Vagina (tissue), 2 donors: ENCODE measurements at regions not wholly inside any gene's neighbourhood (a gene's known extent, or its start where the extent isn't known, plus 50 kb on each side); places are given as distances from the start of the nearest gene placed in this dataset.

Experiments
- DNase-seq, 2 donors: peaks; one replicate each; pipeline ENCODE4 v3.0.0-alpha.2; 2017; ENCODE audit errors: extremely low spot score in 2 of 2
- H3K27ac ChIP-seq: fragments of 200-600 bp; sonication (generic); one replicate; pipeline ENCODE4 v1.5.1; 2019
- H3K27me3 ChIP-seq: fragments of 200-600 bp; sonication (generic); one replicate; pipeline ENCODE4 v1.5.1; 2019
- H3K36me3 ChIP-seq, 2 donors: fragments of 200-600 bp; sonication (generic); one replicate each; pipeline ENCODE4 v1.5.1; 2017 to 2019
- H3K4me1 ChIP-seq: fragments of 200-600 bp; sonication (generic); one replicate; pipeline ENCODE4 v1.5.1; 2019
- H3K4me3 ChIP-seq, 2 donors: fragments of 200-600 bp; sonication (generic); 1 replicate in 1 of 2; 2 replicates in 1 of 2; pipeline ENCODE4 v1.5.1; 2016 to 2019
- H3K9me3 ChIP-seq: fragments of 200-600 bp; sonication (generic); one replicate; pipeline ENCODE4 v1.5.1; 2019
- CTCF ChIP-seq, 3 experiments: fragments of 450-650 bp in 2 of 3; fragments of 200-600 bp in 1 of 3; sonication (generic) in 1 of 3; IDR thresholded peaks; one replicate each; pipeline ENCODE4 v1.5.1; 2017 to 2019; ENCODE audit warnings: antibody characterized with exemption in 3 of 3, mild to moderate bottlenecking in 2 of 3, moderate library complexity in 2 of 3
- POLR2A ChIP-seq, 2 donors: fragments of 450-650 bp; IDR thresholded peaks; one replicate each; pipeline ENCODE4 v1.6.1; 2017; ENCODE audit warnings: antibody characterized with exemption in 2 of 2, mild to moderate bottlenecking in 2 of 2, moderate library complexity in 2 of 2
- POLR2AphosphoS5 ChIP-seq, 2 donors: sonication (generic); formaldehyde crosslinking; IDR thresholded peaks; one replicate each; pipeline ENCODE4 v1.9.0; 2017; ENCODE audit warnings: antibody characterized with exemption in 2 of 2, mild to moderate bottlenecking in 2 of 2, low read depth in 1 of 2; ENCODE audit not compliant: insufficient read depth in 1 of 2
- intact Hi-C: fragments of 100-400 bp; cut with DNase I; formaldehyde crosslinking; loops from one replicate; pipeline ENCODE4 v1.15.1; 2023

DNA sequence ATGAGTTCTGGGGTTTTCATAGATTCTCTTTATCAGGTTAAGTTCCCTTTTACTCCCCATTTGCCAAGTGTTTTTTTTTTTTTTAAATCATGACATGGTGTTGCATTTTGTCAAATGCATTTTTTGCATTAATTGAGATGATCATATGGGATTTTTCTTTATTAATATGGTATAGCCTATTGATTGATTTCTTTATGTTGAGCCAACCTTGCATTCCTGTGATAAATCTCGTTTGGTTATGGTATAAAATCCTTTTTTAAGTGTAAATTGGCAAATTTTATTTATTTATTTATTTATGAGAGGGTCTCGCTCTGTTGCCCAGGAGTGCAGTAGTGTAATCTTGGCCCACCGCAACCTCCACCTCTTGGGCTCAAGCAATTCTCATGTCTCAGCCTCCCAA, 81.5 kb upstream of the ACVR1 start:
- intact Hi-C loops: no loop called here
- Histone ChIP-seq H3K27ac (no peak overlapping the region), H3K9me3 (no peaks in the 10 kb centered on the region), H3K36me3 (no peaks in the 10 kb centered on the region), H3K27me3 (no peaks in the 10 kb centered on the region), H3K4me3 (no peak overlapping the region), H3K4me1 (no peaks in the 10 kb centered on the region)
- DNase-seq: no peak
- TF ChIP-seq POLR2AphosphoS5 (IDR thresholded peaks at IDR 0.05; ENCODE audit: insufficient read depth in 1 of 2, low read depth in 1 of 2) (no peak), POLR2A (IDR thresholded peaks at IDR 0.05) (no peak), CTCF (IDR thresholded peaks at IDR 0.05) (no peak)

- intact Hi-C loops: no loop called here
- Histone ChIP-seq H3K27ac (no peak overlapping the region), H3K9me3 (no peaks in the 10 kb centered on the region), H3K4me3 (no peak overlapping the region), H3K4me1 (no peaks in the 10 kb centered on the region), H3K27me3 (no peaks in the 10 kb centered on the region), H3K36me3 (no peaks in the 10 kb centered on the region)
- no peak for DNase-seq
- TF ChIP-seq POLR2A (IDR thresholded peaks at IDR 0.05) (no peak), POLR2AphosphoS5 (IDR thresholded peaks at IDR 0.05; ENCODE audit: insufficient read depth in 1 of 2, low read depth in 1 of 2) (no peak), CTCF (IDR thresholded peaks at IDR 0.05) (no peak)
Observed at GRCh38 chr2:157952558-157952957, 76.4 kb upstream of the ACVR1 start.

DNA sequence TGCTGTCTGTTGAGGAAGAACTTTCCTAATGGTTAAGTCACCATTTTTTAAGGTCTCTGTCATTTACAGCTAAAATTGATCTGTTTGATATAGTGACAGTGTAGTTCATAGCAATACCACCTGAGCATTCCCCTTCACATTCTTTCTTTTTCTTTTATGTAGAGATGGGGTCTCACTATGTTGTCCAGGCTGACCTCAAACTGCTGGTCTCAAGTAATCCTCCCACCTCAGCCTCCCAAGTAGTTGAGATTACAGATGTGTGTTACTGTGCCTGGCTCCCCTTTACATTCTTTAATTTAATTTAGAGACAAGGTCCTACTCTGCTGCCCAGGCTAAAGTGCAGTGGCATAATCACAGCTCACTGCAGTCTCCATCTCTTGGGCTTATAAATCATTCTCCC, 72.7 kb upstream of the ACVR1 start:
- Histone ChIP-seq H3K27me3 (no peaks in the 10 kb centered on the region), H3K4me1 (no peaks in the 10 kb centered on the region), H3K27ac (no peak overlapping the region), H3K4me3 (no peak overlapping the region), H3K9me3 (no peaks in the 10 kb centered on the region), H3K36me3 (no peaks in the 10 kb centered on the region)
- TF ChIP-seq POLR2AphosphoS5 (IDR thresholded peaks at IDR 0.05; ENCODE audit: insufficient read depth in 1 of 2, low read depth in 1 of 2): no peak
- no peak for TF ChIP-seq POLR2A (IDR thresholded peaks at IDR 0.05)
- TF ChIP-seq CTCF (IDR thresholded peaks at IDR 0.05): no peak
- no peak for DNase-seq
- intact Hi-C loops: no loop called here

GRCh38 chr2:157946919-157947557, 70.9 kb upstream of the ACVR1 start:
- no peaks in the 10 kb centered on the region for H3K9me3 ChIP-seq
- no peaks in the 10 kb centered on the region for H3K36me3 ChIP-seq
- no peak for TF ChIP-seq POLR2A (IDR thresholded peaks at IDR 0.05)
- no peak for TF ChIP-seq POLR2AphosphoS5 (IDR thresholded peaks at IDR 0.05; ENCODE audit: insufficient read depth in 1 of 2, low read depth in 1 of 2)
- no peak for TF ChIP-seq CTCF (IDR thresholded peaks at IDR 0.05)
- intact Hi-C loops: no loop called here
- no peak for DNase-seq
- H3K27ac ChIP-seq: no peak overlapping the region
- no peak overlapping the region for H3K4me3 ChIP-seq
- no peaks in the 10 kb centered on the region for H3K4me1 ChIP-seq
- no peaks in the 10 kb centered on the region for H3K27me3 ChIP-seq

DNA sequence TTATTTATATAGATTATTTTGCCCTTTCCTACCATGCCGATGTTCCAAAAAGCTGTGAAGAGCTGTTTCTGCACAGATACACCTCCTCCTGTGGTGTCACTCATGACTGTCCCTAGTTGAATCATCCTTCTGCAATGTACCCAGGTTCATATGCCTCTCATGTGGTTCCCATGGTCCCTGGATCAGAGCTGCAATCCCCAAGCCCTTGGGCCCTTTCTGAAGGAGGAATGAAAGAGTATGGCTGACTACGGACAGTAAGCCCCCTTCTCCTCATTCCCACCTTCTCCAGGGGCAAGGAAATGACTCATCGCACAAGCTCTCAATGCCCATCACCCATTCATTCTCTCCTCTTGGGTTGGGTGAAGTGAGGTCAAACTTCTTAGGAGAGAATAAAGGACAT, 63.9 kb upstream of the ACVR1 start:
- H3K27ac ChIP-seq: no peak overlapping the region
- H3K4me3 ChIP-seq: no peak overlapping the region
- no peak for DNase-seq
- no peaks in the 10 kb centered on the region for H3K9me3 ChIP-seq
- no peaks in the 10 kb centered on the region for H3K36me3 ChIP-seq
- H3K4me1 ChIP-seq: no peaks in the 10 kb centered on the region
- H3K27me3 ChIP-seq: no peaks in the 10 kb centered on the region
- TF ChIP-seq POLR2A (IDR thresholded peaks at IDR 0.05) (no peak), CTCF (IDR thresholded peaks at IDR 0.05) (no peak), POLR2AphosphoS5 (IDR thresholded peaks at IDR 0.05; ENCODE audit: insufficient read depth in 1 of 2, low read depth in 1 of 2) (no peak)
- intact Hi-C loops: no loop called here
